Right lobe of liver (tissue), 4 donors: ENCODE measurements at regions not wholly inside any gene's neighbourhood (a gene's known extent, or its start where the extent isn't known, plus 50 kb on each side); places are given as distances from the start of the nearest gene placed in this dataset.

Experiments
- CTCF ChIP-seq, 4 donors: fragments of 200-600 bp in 3 of 4; fragments of 450-650 bp in 1 of 4; IDR thresholded peaks; one replicate each; pipeline versions ENCODE4 v1.5.1 to v1.8.0; 2016 to 2022; ENCODE audit warnings: antibody characterized with exemption in 4 of 4, mild to moderate bottlenecking in 2 of 4
- POLR2A ChIP-seq: fragments of 450-650 bp; IDR thresholded peaks from one replicate; pipeline ENCODE4 v1.6.1; 2017; ENCODE audit warnings: antibody characterized with exemption, mild to moderate bottlenecking
- donor health status: DM: no; HTN: no; CAD: no.
- donor health status: DM: no; HTN: no; CAD: no.
- donor health status: DM: no; HTN: yes; CAD: no.

- TF ChIP-seq CTCF (IDR thresholded peaks at IDR 0.05) (no peak), POLR2A (no peak)
These were observed 158.1 kb downstream of the IRS2 start for GRCh38 chr13:109628251-109628699.
